RWPE1 (cell line): ENCODE measurements at regions not wholly inside any gene's neighbourhood (a gene's known extent, or its start where the extent isn't known, plus 50 kb on each side); places are given as distances from the start of the nearest gene placed in this dataset.

Source experiments
- CTCF ChIA-PET: fragments of 350-600 bp; sonication (Branson Sonifier 250); formaldehyde crosslinking; extraction: SDS; loops from one replicate; lab custom pipeline; 2021; lab: Yijun Ruan, JAX
- POLR2A ChIA-PET: fragments of 400-600 bp; formaldehyde crosslinking; extraction: SDS; loops from one replicate; lab custom pipeline; 2020; ENCODE audit warnings: antibody characterized with exemption; ENCODE audit not compliant: low non-redundant PET; lab: Yijun Ruan, JAX
- DNase-seq: peaks from one replicate; pipeline ENCODE4 v3.0.0; 2012; ENCODE audit warnings: low spot score
- H3K27ac ChIP-seq: fragments of 450-650 bp; 2 replicates; pipeline ENCODE4 v1.5.1; 2017
- TF ChIP-seq, protein P1 (sequence below): fragments of 450-650 bp; conservative IDR thresholded peaks from 2 replicates; pipeline ENCODE4 v1.5.1; 2017; ENCODE audit warnings: low read depth, mild to moderate bottlenecking

DNA sequence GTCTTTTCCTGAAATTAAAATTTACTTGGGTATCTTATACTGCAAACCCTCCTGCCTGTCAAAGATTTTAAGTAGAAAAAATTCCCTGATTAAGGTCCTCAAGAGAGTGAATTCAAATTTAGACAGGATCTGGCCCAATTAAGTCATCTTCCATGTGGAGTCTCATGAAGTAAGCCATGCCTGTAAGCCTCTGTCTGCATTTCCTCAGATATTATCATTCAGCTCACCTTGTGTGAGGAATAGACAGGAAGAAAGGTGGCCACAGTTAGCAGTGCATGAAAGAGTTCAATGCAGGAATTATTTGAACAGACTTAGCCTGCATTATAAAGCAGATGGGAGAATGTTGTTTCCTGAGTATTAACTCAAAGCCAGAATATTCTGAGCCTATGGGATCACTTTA, 174.7 kb downstream of the HS3ST3A1 start:
- TF ChIP-seq, protein P1, sequence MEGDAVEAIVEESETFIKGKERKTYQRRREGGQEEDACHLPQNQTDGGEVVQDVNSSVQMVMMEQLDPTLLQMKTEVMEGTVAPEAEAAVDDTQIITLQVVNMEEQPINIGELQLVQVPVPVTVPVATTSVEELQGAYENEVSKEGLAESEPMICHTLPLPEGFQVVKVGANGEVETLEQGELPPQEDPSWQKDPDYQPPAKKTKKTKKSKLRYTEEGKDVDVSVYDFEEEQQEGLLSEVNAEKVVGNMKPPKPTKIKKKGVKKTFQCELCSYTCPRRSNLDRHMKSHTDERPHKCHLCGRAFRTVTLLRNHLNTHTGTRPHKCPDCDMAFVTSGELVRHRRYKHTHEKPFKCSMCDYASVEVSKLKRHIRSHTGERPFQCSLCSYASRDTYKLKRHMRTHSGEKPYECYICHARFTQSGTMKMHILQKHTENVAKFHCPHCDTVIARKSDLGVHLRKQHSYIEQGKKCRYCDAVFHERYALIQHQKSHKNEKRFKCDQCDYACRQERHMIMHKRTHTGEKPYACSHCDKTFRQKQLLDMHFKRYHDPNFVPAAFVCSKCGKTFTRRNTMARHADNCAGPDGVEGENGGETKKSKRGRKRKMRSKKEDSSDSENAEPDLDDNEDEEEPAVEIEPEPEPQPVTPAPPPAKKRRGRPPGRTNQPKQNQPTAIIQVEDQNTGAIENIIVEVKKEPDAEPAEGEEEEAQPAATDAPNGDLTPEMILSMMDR = no peak
- DNase-seq = no peak
- no peak overlapping the region for H3K27ac ChIP-seq
- ChIA-PET POLR2A (no interaction called here), CTCF (no interaction called here)

- TF ChIP-seq, protein P1 = no peak
- ChIA-PET POLR2A (no interaction called here), CTCF (no interaction called here)
- no peak overlapping the region for H3K27ac ChIP-seq
- DNase-seq = no peak
These were observed 176.3 kb downstream of the HS3ST3A1 start for GRCh38 chr17:13425390-13425789.

- no peak for DNase-seq
- no peak overlapping the region for H3K27ac ChIP-seq
- ChIA-PET POLR2A (no interaction called here), CTCF (interaction anchor here (0.6 kb wide), 1 partner anchor 9 kb away, joined by 3 read pairs; no protein-coding TSS in a partner anchor)
- TF ChIP-seq, protein P1 = no peak
These were observed 180.1 kb downstream of the HS3ST3A1 start for GRCh38 chr17:13421581-13422130.

GRCh38 chr17:13420878-13421277, 180.9 kb downstream of the HS3ST3A1 start:
- ChIA-PET POLR2A (no interaction called here), CTCF (no interaction called here)
- DNase-seq = peak; percentile 62
- peak overlapping the region; percentile 66 for H3K27ac ChIP-seq
- TF ChIP-seq, protein P1 = no peak

GRCh38 chr17:13420418-13420826, 181.3 kb downstream of the HS3ST3A1 start:
- H3K27ac ChIP-seq = peak overlapping the region; percentile 66
- no peak for DNase-seq
- CTCF ChIA-PET = no interaction called here
- POLR2A ChIA-PET = no interaction called here
- TF ChIP-seq, protein P1 = no peak

DNA sequence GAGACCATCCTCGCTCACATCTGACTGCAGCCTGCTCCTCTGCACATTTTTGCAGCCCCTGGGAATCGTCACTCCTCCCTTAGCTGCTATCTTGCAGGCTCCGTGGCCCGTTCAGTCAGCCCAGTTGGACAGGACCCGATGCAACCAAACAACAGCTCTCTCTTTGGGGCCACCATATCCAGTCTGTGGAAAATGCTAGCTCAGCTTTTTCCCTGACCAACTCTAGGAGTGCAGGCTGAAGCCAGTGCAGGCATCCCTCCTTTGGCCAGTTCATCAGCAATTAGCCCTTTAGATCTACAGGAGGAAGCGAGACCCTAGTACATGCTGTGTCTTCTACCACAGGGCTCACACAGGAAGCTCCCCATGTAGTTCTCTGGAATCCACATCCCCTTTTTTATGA, 182.1 kb downstream of the HS3ST3A1 start:
- no peak overlapping the region for H3K27ac ChIP-seq
- DNase-seq = no peak
- TF ChIP-seq, protein P1 = no peak
- CTCF ChIA-PET = no interaction called here
- POLR2A ChIA-PET = no interaction called here
